ENCODE measurements at regions not wholly inside any gene's neighbourhood (a gene's known extent, or its start where the extent isn't known, plus 50 kb on each side); places are given as distances from the start of the nearest gene placed in this dataset.
A peak's percentile ranks its signal among the peaks of the same experiment; 100 is the strongest.

- Histone ChIP-seq H3K36me3 (ENCODE audit: control insufficient read depth in 1 of 2, insufficient read depth in 2 of 2, low read length in 1 of 2) (no peaks in the 10 kb centered on the region), H3K9me3 (ENCODE audit: control insufficient read depth, low read length) (no peaks in the 10 kb centered on the region), H3K27ac (ENCODE audit: low read depth in 1 of 2, low read length in 2 of 2) (no peak overlapping the region), H3K4me1 (ENCODE audit: control insufficient read depth in 1 of 2, insufficient read depth in 2 of 2, low read length in 2 of 2) (no peaks in the 10 kb centered on the region), H3K4me3 (ENCODE audit: low read length in 2 of 2) (no peak overlapping the region), H3K27me3 (ENCODE audit: control insufficient read depth in 1 of 2, insufficient read depth in 2 of 2, low read length in 1 of 2) (no peaks in the 10 kb centered on the region)
- 83 to 87% methylated on average over 21 to 24 of the region's 24 CpGs for WGBS, 2 donors
- DNase-seq: peak; percentile 83 to 91
- no peak for ATAC-seq (ENCODE audit: low FRiP score)
- intact Hi-C loops (cut with DNase I): no loop called here
Measured at GRCh38 chr2:43127208-43127940, 99.0 kb downstream of the ZFP36L2 start.

- no peak for ATAC-seq (ENCODE audit: low FRiP score)
- WGBS, 2 donors: 94 to 96% methylated on average over 14 of the region's 14 CpGs
- Histone ChIP-seq H3K4me1 (ENCODE audit: control insufficient read depth in 1 of 2, insufficient read depth in 2 of 2, low read length in 2 of 2) (no peaks in the 10 kb centered on the region), H3K4me3 (ENCODE audit: low read length in 2 of 2) (no peak overlapping the region), H3K9me3 (ENCODE audit: control insufficient read depth, low read length) (no peaks in the 10 kb centered on the region), H3K36me3 (ENCODE audit: control insufficient read depth in 1 of 2, insufficient read depth in 2 of 2, low read length in 1 of 2) (no peaks in the 10 kb centered on the region), H3K27ac (ENCODE audit: low read depth in 1 of 2, low read length in 2 of 2) (no peak overlapping the region), H3K27me3 (ENCODE audit: control insufficient read depth in 1 of 2, insufficient read depth in 2 of 2, low read length in 1 of 2) (no peaks in the 10 kb centered on the region)
- DNase-seq: no peak
- intact Hi-C loops (cut with DNase I): no loop called here
Measured at GRCh38 chr2:43126817-43127207, 99.6 kb downstream of the ZFP36L2 start.

- Histone ChIP-seq H3K4me3 (ENCODE audit: low read length in 2 of 2) (no peak overlapping the region), H3K36me3 (ENCODE audit: control insufficient read depth in 1 of 2, insufficient read depth in 2 of 2, low read length in 1 of 2) (no peaks in the 10 kb centered on the region), H3K27me3 (ENCODE audit: control insufficient read depth in 1 of 2, insufficient read depth in 2 of 2, low read length in 1 of 2) (no peaks in the 10 kb centered on the region), H3K9me3 (ENCODE audit: control insufficient read depth, low read length) (no peaks in the 10 kb centered on the region), H3K27ac (ENCODE audit: low read depth in 1 of 2, low read length in 2 of 2) (no peak overlapping the region), H3K4me1 (ENCODE audit: control insufficient read depth in 1 of 2, insufficient read depth in 2 of 2, low read length in 2 of 2) (no peaks in the 10 kb centered on the region)
- ATAC-seq (ENCODE audit: low FRiP score): no peak
- DNase-seq: peak in 1 of 2 donors; percentile 28
- 92 to 94% methylated on average over 12 of the region's 12 CpGs for WGBS, 2 donors
- intact Hi-C loops (cut with DNase I): no loop called here
Measured at GRCh38 chr2:43125090-43125998, 101.1 kb downstream of the ZFP36L2 start.

GRCh38 chr2:43124687-43125057, 101.7 kb downstream of the ZFP36L2 start:
- Histone ChIP-seq H3K4me1 (ENCODE audit: control insufficient read depth in 1 of 2, insufficient read depth in 2 of 2, low read length in 2 of 2) (no peaks in the 10 kb centered on the region), H3K27me3 (ENCODE audit: control insufficient read depth in 1 of 2, insufficient read depth in 2 of 2, low read length in 1 of 2) (no peaks in the 10 kb centered on the region), H3K36me3 (ENCODE audit: control insufficient read depth in 1 of 2, insufficient read depth in 2 of 2, low read length in 1 of 2) (no peaks in the 10 kb centered on the region), H3K27ac (ENCODE audit: low read depth in 1 of 2, low read length in 2 of 2) (no peak overlapping the region), H3K9me3 (ENCODE audit: control insufficient read depth, low read length) (peaks cover under 1% of the 10 kb centered on the region), H3K4me3 (ENCODE audit: low read length in 2 of 2) (no peak overlapping the region)
- ATAC-seq (ENCODE audit: low FRiP score) (no peak), DNase-seq (peak in 1 of 2 donors; percentile 35)
- intact Hi-C loops (cut with DNase I): no loop called here
- whole genome bisulfite sequencing, 2 donors: 88 to 94% methylated on average over 8 of the region's 8 CpGs

GRCh38 chr2:43123981-43124686, 102.3 kb downstream of the ZFP36L2 start:
- Histone ChIP-seq H3K36me3 (ENCODE audit: control insufficient read depth in 1 of 2, insufficient read depth in 2 of 2, low read length in 1 of 2) (no peaks in the 10 kb centered on the region), H3K27ac (ENCODE audit: low read depth in 1 of 2, low read length in 2 of 2) (no peak overlapping the region), H3K4me3 (ENCODE audit: low read length in 2 of 2) (no peak overlapping the region), H3K9me3 (ENCODE audit: control insufficient read depth, low read length) (peaks cover 4% of the 10 kb centered on the region), H3K27me3 (ENCODE audit: control insufficient read depth in 1 of 2, insufficient read depth in 2 of 2, low read length in 1 of 2) (no peaks in the 10 kb centered on the region), H3K4me1 (ENCODE audit: control insufficient read depth in 1 of 2, insufficient read depth in 2 of 2, low read length in 2 of 2) (no peaks in the 10 kb centered on the region)
- intact Hi-C loops (cut with DNase I): no loop called here
- no peak for ATAC-seq (ENCODE audit: low FRiP score)
- DNase-seq: peak in 1 of 2 donors; percentile 23
- WGBS, 2 donors: 72 to 76% methylated on average over 9 of the region's 9 CpGs

- H3K27ac ChIP-seq (ENCODE audit: low read depth in 1 of 2, low read length in 2 of 2): no peak overlapping the region
- intact Hi-C loops (cut with DNase I): no loop called here
- peak in 1 of 2 donors; percentile 38 for DNase-seq
Measured at GRCh38 chr2:43123486-43123885, 102.9 kb downstream of the ZFP36L2 start.

GRCh38 chr2:43123028-43123427, 103.4 kb downstream of the ZFP36L2 start:
- H3K4me1 ChIP-seq (ENCODE audit: control insufficient read depth in 1 of 2, insufficient read depth in 2 of 2, low read length in 2 of 2): no peaks in the 10 kb centered on the region
- H3K27me3 ChIP-seq (ENCODE audit: control insufficient read depth in 1 of 2, insufficient read depth in 2 of 2, low read length in 1 of 2): no peaks in the 10 kb centered on the region
- H3K9me3 ChIP-seq (ENCODE audit: control insufficient read depth, low read length): peaks cover 4% of the 10 kb centered on the region
- intact Hi-C loops (cut with DNase I): no loop called here
- no peak overlapping the region for H3K4me3 ChIP-seq (ENCODE audit: low read length in 2 of 2)
- peak in 1 of 2 donors; percentile 40 for DNase-seq
- no peaks in the 10 kb centered on the region for H3K36me3 ChIP-seq (ENCODE audit: control insufficient read depth in 1 of 2, insufficient read depth in 2 of 2, low read length in 1 of 2)
- H3K27ac ChIP-seq (ENCODE audit: low read depth in 1 of 2, low read length in 2 of 2): no peak overlapping the region
- WGBS, 2 donors: 89 to 91% methylated on average over 4 of the region's 4 CpGs
- no peak for ATAC-seq (ENCODE audit: low FRiP score)

More at GRCh38 chr2:43123486-43123885, 102.9 kb downstream of the ZFP36L2 start:
- ATAC-seq (ENCODE audit: low FRiP score): no peak
- no peaks in the 10 kb centered on the region for H3K27me3 ChIP-seq (ENCODE audit: control insufficient read depth in 1 of 2, insufficient read depth in 2 of 2, low read length in 1 of 2)
- H3K4me1 ChIP-seq (ENCODE audit: control insufficient read depth in 1 of 2, insufficient read depth in 2 of 2, low read length in 2 of 2): no peaks in the 10 kb centered on the region
- peaks cover 4% of the 10 kb centered on the region for H3K9me3 ChIP-seq (ENCODE audit: control insufficient read depth, low read length)
- H3K36me3 ChIP-seq (ENCODE audit: control insufficient read depth in 1 of 2, insufficient read depth in 2 of 2, low read length in 1 of 2): no peaks in the 10 kb centered on the region
- H3K4me3 ChIP-seq (ENCODE audit: low read length in 2 of 2): no peak overlapping the region
- WGBS, 2 donors: 63 to 64% methylated on average over 8 of the region's 8 CpGs

- DNase-seq (peak in 1 of 2 donors; percentile 21), ATAC-seq (ENCODE audit: low FRiP score) (no peak)
- Histone ChIP-seq H3K27ac (ENCODE audit: low read depth in 1 of 2, low read length in 2 of 2) (no peak overlapping the region), H3K36me3 (ENCODE audit: control insufficient read depth in 1 of 2, insufficient read depth in 2 of 2, low read length in 1 of 2) (no peaks in the 10 kb centered on the region), H3K9me3 (ENCODE audit: control insufficient read depth, low read length) (peaks cover 4% of the 10 kb centered on the region), H3K4me3 (ENCODE audit: low read length in 2 of 2) (no peak overlapping the region), H3K27me3 (ENCODE audit: control insufficient read depth in 1 of 2, insufficient read depth in 2 of 2, low read length in 1 of 2) (no peaks in the 10 kb centered on the region), H3K4me1 (ENCODE audit: control insufficient read depth in 1 of 2, insufficient read depth in 2 of 2, low read length in 2 of 2) (no peaks in the 10 kb centered on the region)
- intact Hi-C loops (cut with DNase I): no loop called here
- 93 to 94% methylated on average over 4 of the region's 4 CpGs for WGBS, 2 donors
Measured at GRCh38 chr2:43121580-43122314, 104.7 kb downstream of the ZFP36L2 start.
